HEK293T (cell line): ENCODE measurements at regions not wholly inside any gene's neighbourhood (a gene's known extent, or its start where the extent isn't known, plus 50 kb on each side); places are given as distances from the start of the nearest gene placed in this dataset.

Source experiments
- ARNT ChIP-seq: fragments of 450-650 bp; IDR thresholded peaks from 2 replicates; pipeline ENCODE4 v1.6.1; 2017; ENCODE audit warnings: mild to moderate bottlenecking
- BHLHE40 ChIP-seq: fragments of 450-650 bp; IDR thresholded peaks from 2 replicates; pipeline ENCODE4 v1.6.1; 2016; ENCODE audit warnings: mild to moderate bottlenecking, moderate library complexity, borderline replicate concordance
- CTBP1 ChIP-seq: fragments of 450-650 bp; IDR thresholded peaks from 2 replicates; pipeline ENCODE4 v1.6.1; 2016; ENCODE audit warnings: borderline replicate concordance
- ELF4 ChIP-seq: fragments of 450-650 bp; IDR thresholded peaks from 2 replicates; pipeline ENCODE4 v1.6.1; 2017; ENCODE audit warnings: antibody characterized with exemption
- FOXK2 ChIP-seq: fragments of 450-650 bp; IDR thresholded peaks from 2 replicates; pipeline ENCODE4 v1.6.1; 2016; ENCODE audit warnings: mild to moderate bottlenecking
- FOXM1 ChIP-seq: fragments of 450-650 bp; IDR thresholded peaks from 2 replicates; pipeline ENCODE4 v1.6.1; 2017; ENCODE audit warnings: mild to moderate bottlenecking, borderline replicate concordance
- LEF1 ChIP-seq: fragments of 450-650 bp; IDR thresholded peaks from 2 replicates; pipeline ENCODE4 v1.6.1; 2017; ENCODE audit warnings: mild to moderate bottlenecking, borderline replicate concordance
- NFRKB ChIP-seq: fragments of 450-650 bp; IDR thresholded peaks from 2 replicates; pipeline ENCODE4 v1.6.1; 2016; ENCODE audit warnings: mild to moderate bottlenecking, moderate library complexity
- SP1 ChIP-seq: fragments of 450-650 bp; IDR thresholded peaks from 2 replicates; pipeline ENCODE4 v1.6.1; 2017
- SUZ12 ChIP-seq: fragments of 450-650 bp; IDR thresholded peaks from 2 replicates; pipeline ENCODE4 v1.6.1; 2016; ENCODE audit warnings: mild to moderate bottlenecking
- TARDBP ChIP-seq: fragments of 450-650 bp; IDR thresholded peaks from 2 replicates; pipeline ENCODE4 v1.6.1; 2016

DNA sequence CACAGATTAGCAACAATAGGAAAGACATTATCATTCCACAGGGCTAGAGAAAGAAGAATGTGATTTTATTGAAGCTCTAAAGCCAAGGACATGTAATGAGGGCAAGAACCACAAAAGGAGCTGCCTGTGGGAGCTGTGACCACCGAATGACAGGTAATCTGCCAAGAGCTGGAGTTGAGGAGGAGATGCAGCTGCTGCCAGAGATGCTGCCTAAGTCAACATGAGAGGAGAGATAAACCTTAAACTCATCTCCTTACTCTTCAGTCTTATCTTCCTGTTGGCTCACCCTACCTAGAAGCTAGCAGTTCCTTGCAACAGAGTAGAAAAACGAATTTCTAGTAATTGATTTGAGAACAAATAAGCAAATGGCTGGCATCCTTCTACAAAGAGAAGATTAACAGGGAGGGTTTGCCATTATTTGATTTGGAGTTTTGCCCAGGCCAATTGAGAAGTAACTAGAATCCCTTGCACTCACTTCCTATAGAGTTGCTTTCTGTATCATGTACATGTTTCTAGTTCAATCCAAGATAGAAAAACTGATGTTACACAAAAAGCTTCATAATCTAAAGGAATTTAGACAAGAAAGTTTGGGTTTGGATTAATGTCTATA, 539.2 kb downstream of the TLE1 start:
- TF ChIP-seq ELF4 (no peak), BHLHE40 (no peak), FOXM1 (no peak), NFRKB (no peak), SUZ12 (no peak), LEF1 (no peak), SP1 (no peak), TARDBP (no peak), CTBP1 (no peak), FOXK2 (no peak), ARNT (no peak)
